IMR-90 (cell line): ENCODE measurements at regions not wholly inside any gene's neighbourhood (a gene's known extent, or its start where the extent isn't known, plus 50 kb on each side); places are given as distances from the start of the nearest gene placed in this dataset.

Experiments used
- ATAC-seq: fragments of 200-7000 bp; cut with Tn5 transposase; 2 replicates; pipeline ENCODE4 v1.9.1; 2020; ENCODE audit warnings: low read depth, mild to moderate bottlenecking, moderate library complexity
- BruUV-seq: library from RNA; stranded (reverse); fragments of 400-500 nt; replicated peaks from 2 replicates; lab custom pipeline; 2021; lab: Mats Ljungman, UMichigan
- CTCF ChIA-PET: fragments of 300-600 bp; formaldehyde crosslinking; extraction: SDS; loops from one replicate; lab custom pipeline; 2021; ENCODE audit warnings: antibody characterized with exemption; lab: Yijun Ruan, JAX
- POLR2A ChIA-PET: fragments of 300-600 bp; sonication (Branson Sonifier 250); formaldehyde crosslinking; loops from one replicate; lab custom pipeline; 2022; ENCODE audit warnings: antibody characterized with exemption; ENCODE audit not compliant: unreplicated experiment; lab: Charles Lee
- DNase-seq: peaks from one replicate; pipeline ENCODE4 v3.0.0; 2013
- H2AFZ ChIP-seq: replicated peaks from 2 replicates; pipeline ENCODE3; 2013; ENCODE audit warnings: low read length, mild to moderate bottlenecking; ENCODE audit not compliant: poor library complexity
- H2AK5ac ChIP-seq: 2 replicates; pipeline ENCODE4 v1.6.1; 2013; ENCODE audit warnings: low read depth, low read length, inconsistent platforms
- H2AK9ac ChIP-seq: replicated peaks from 2 replicates; pipeline ENCODE3; 2013; ENCODE audit warnings: mild to moderate bottlenecking, low read depth, low read length, moderate library complexity; ENCODE audit not compliant: poor library complexity
- H2BK120ac ChIP-seq: 2 replicates; pipeline ENCODE4 v1.6.1; 2013; ENCODE audit warnings: low read depth, low read length, inconsistent platforms
- H2BK15ac ChIP-seq: 3 replicates; pipeline ENCODE4 v1.6.1; 2013; ENCODE audit warnings: low read depth, low read length, inconsistent platforms
- H2BK20ac ChIP-seq: 2 replicates; pipeline ENCODE4 v1.6.1; 2013; ENCODE audit warnings: low read depth, mild to moderate bottlenecking, inconsistent platforms, low read length, moderate library complexity
- H2BK5ac ChIP-seq: 2 replicates; pipeline ENCODE4 v1.6.1; 2013; ENCODE audit warnings: mild to moderate bottlenecking, low read depth, low read length, inconsistent platforms; ENCODE audit not compliant: poor library complexity, severe bottlenecking
- H3K14ac ChIP-seq: replicated peaks from 2 replicates; pipeline ENCODE4 v1.6.1; 2013; ENCODE audit warnings: low read depth, low read length, inconsistent platforms
- H3K18ac ChIP-seq: 2 replicates; pipeline ENCODE4 v1.6.1; 2013; ENCODE audit warnings: low read depth, low read length, control low read depth
- H3K23ac ChIP-seq: 2 replicates; pipeline ENCODE4 v1.6.1; 2013; ENCODE audit warnings: low read depth, low read length, inconsistent platforms
- H3K27ac ChIP-seq: 2 replicates; pipeline ENCODE4 v1.5.1; 2013; ENCODE audit warnings: mild to moderate bottlenecking, control low read depth, low read length; ENCODE audit not compliant: insufficient read depth
- H3K27me3 ChIP-seq: 2 replicates; pipeline ENCODE4 v1.6.1; 2013; ENCODE audit warnings: low read length; ENCODE audit not compliant: control insufficient read depth, insufficient read depth
- H3K36me3 ChIP-seq: 2 replicates; pipeline ENCODE4 v1.6.1; 2013; ENCODE audit warnings: low read length, mixed read lengths; ENCODE audit not compliant: control insufficient read depth, insufficient read depth
- H3K4ac ChIP-seq: 2 replicates; pipeline ENCODE4 v1.6.1; 2013; ENCODE audit warnings: low read depth, low read length, inconsistent platforms
- H3K4me1 ChIP-seq: 2 replicates; pipeline ENCODE4 v1.6.1; 2013; ENCODE audit warnings: low read length, mixed read lengths; ENCODE audit not compliant: control insufficient read depth, insufficient read depth
- H3K4me2 ChIP-seq: 2 replicates; pipeline ENCODE4 v1.6.1; 2013; ENCODE audit warnings: low read depth, mild to moderate bottlenecking, control low read depth, low read length, moderate library complexity
- H3K4me3 ChIP-seq: 2 replicates; pipeline ENCODE4 v1.5.1; 2013; ENCODE audit warnings: low read depth, mild to moderate bottlenecking, control low read depth, low read length, moderate library complexity; ENCODE audit not compliant: insufficient read depth
- H3K56ac ChIP-seq: 2 replicates; pipeline ENCODE4 v1.6.1; 2013; ENCODE audit warnings: low read length, inconsistent platforms; ENCODE audit not compliant: insufficient read depth; ENCODE audit errors: extremely low read depth
- H3K79me1 ChIP-seq, 2 experiments: 2 replicates each; pipeline ENCODE4 v1.6.1; 2013; ENCODE audit warnings: low read length in 2 of 2, inconsistent platforms in 1 of 2, low read depth in 1 of 2
- H3K9ac ChIP-seq: 2 replicates; pipeline ENCODE4 v1.6.1; 2013; ENCODE audit warnings: low read depth, low read length, control low read depth
- H3K9me1 ChIP-seq: 2 replicates; pipeline ENCODE4 v1.6.1; 2013; ENCODE audit warnings: low read length, inconsistent platforms; ENCODE audit not compliant: insufficient read depth
- H3K9me3 ChIP-seq: 2 replicates; pipeline ENCODE4 v1.6.1; 2013; ENCODE audit warnings: low read length; ENCODE audit not compliant: control insufficient read depth, insufficient read depth
- H4K20me1 ChIP-seq: 2 replicates; pipeline ENCODE4 v1.6.1; 2013; ENCODE audit warnings: low read length, inconsistent platforms; ENCODE audit not compliant: insufficient read depth
- H4K5ac ChIP-seq: 2 replicates; pipeline ENCODE4 v1.6.1; 2013; ENCODE audit warnings: mild to moderate bottlenecking, low read depth, low read length, control low read depth
- H4K8ac ChIP-seq, 2 experiments: 2 replicates each; pipeline ENCODE4 v1.6.1; 2013; ENCODE audit warnings: low read depth in 2 of 2, low read length in 2 of 2, control low read depth in 1 of 2, inconsistent platforms in 1 of 2
- H4K91ac ChIP-seq: 2 replicates; pipeline ENCODE4 v1.6.1; 2013; ENCODE audit warnings: low read depth, low read length, inconsistent platforms; ENCODE audit not compliant: insufficient read depth
- CHD1 ChIP-seq: IDR thresholded peaks from 2 replicates; pipeline ENCODE4 v1.6.1; 2012; ENCODE audit warnings: low read depth, low read length, improper control_type of control experiment
- MAZ ChIP-seq: IDR thresholded peaks from 2 replicates; pipeline ENCODE4 v1.6.1; 2012; ENCODE audit warnings: low read depth, mild to moderate bottlenecking, low read length, improper control_type of control experiment, moderate library complexity, borderline replicate concordance
- NFE2L2 ChIP-seq: fragments of 150-350 bp; IDR thresholded peaks from 2 replicates; pipeline ENCODE4 v1.6.1; 2016; ENCODE audit warnings: low read depth, mild to moderate bottlenecking, low read length
- RAD21 ChIP-seq: IDR thresholded peaks from 2 replicates; pipeline ENCODE4 v1.6.1; 2012; ENCODE audit warnings: low read length, improper control_type of control experiment
- RCOR1 ChIP-seq: IDR thresholded peaks from 2 replicates; pipeline ENCODE4 v1.6.1; 2012; ENCODE audit warnings: mild to moderate bottlenecking, low read length, improper control_type of control experiment; ENCODE audit not compliant: insufficient replicate concordance
- RFX5 ChIP-seq: IDR thresholded peaks from 2 replicates; pipeline ENCODE4 v1.8.0; 2012; ENCODE audit warnings: low read depth, mild to moderate bottlenecking, low read length, moderate library complexity
- SMC3 ChIP-seq: fragments of 150-350 bp; IDR thresholded peaks from 2 replicates; pipeline ENCODE4 v1.6.1; 2016; ENCODE audit warnings: low read depth, mild to moderate bottlenecking, antibody characterized with exemption, low read length, moderate library complexity
- WGBS, 2 experiments: methylation state at CpG; one replicate each; pipeline versions ENCODE4 v1.1.5 to v1.1.7; 2013; ENCODE audit warnings: missing lambda C conversion rate in 2 of 2; ENCODE audit not compliant: insufficient read length in 1 of 2; ENCODE audit errors: extremely low coverage in 2 of 2; 5-methylcytosine and 5-hydroxymethylcytosine counted together
- dilution Hi-C: fragments of 300-500 bp; cut with HindIII; formaldehyde crosslinking; loops from one replicate; pipeline ENCODE4 v1.14.3; 2018; ENCODE audit warnings: low sequenced_read_pairs; ENCODE audit not compliant: unreplicated experiment
- in situ Hi-C: fragments of 300-500 bp; cut with MboI; formaldehyde crosslinking; loops from 3 replicates; pipeline ENCODE4 v1.14.3; 2019; ENCODE audit warnings: low sequenced_read_pairs, inconsistent platforms, mixed read lengths
- intact Hi-C: fragments of 100-400 bp; cut with micrococcal nuclease; formaldehyde crosslinking; loops from 2 replicates; pipeline ENCODE4 v1.10.0; 2022
- TF ChIP-seq, protein P1 (sequence below): fragments of 150-350 bp; IDR thresholded peaks from 2 replicates; pipeline ENCODE4 v1.6.1; 2016; ENCODE audit warnings: low read depth, mild to moderate bottlenecking, low read length, moderate library complexity, borderline replicate concordance

DNA sequence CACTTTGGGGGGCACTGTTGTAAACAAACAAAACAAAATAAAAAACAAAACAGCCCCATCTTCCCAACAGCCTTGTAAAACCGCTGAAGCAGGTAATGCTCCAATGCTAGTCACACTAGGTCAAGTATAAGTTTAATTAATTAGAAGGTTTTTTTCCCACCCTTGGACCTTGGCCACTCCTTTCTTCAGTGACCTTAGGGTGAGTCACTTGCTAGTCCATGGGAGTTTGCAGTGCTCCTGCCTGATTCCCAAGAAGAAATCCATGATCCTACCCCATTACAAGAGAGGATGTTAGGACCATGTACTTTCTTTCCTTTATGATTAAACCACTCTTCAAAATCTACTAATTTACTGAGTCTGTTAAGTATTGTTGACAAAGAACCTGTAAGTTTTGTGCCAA is 192.2 kb upstream of the CDKN2B start:
- no TSS peak for BruUV-seq
- H3K4me2 ChIP-seq, result no peak overlapping the region
- H2BK20ac ChIP-seq, result no peak overlapping the region
- ATAC-seq (no peak), DNase-seq (no peak)
- no peak overlapping the region for H2AK9ac ChIP-seq
- H3K4me3 ChIP-seq, result no peak overlapping the region
- 0 out of 2 replicates have a peak, but pooled peaks cover 3% of the 10 kb centered on the region for H3K9me1 ChIP-seq
- no peak overlapping the region for H3K4ac ChIP-seq
- no peak for TF ChIP-seq RCOR1
- no peak for TF ChIP-seq SMC3
- TF ChIP-seq NFE2L2, result no peak
- TF ChIP-seq, protein P1, sequence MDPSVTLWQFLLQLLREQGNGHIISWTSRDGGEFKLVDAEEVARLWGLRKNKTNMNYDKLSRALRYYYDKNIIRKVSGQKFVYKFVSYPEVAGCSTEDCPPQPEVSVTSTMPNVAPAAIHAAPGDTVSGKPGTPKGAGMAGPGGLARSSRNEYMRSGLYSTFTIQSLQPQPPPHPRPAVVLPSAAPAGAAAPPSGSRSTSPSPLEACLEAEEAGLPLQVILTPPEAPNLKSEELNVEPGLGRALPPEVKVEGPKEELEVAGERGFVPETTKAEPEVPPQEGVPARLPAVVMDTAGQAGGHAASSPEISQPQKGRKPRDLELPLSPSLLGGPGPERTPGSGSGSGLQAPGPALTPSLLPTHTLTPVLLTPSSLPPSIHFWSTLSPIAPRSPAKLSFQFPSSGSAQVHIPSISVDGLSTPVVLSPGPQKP, result no peak
- no peak for TF ChIP-seq CHD1
- TF ChIP-seq RFX5, result no peak
- TF ChIP-seq RAD21, result no peak
- no peak for TF ChIP-seq MAZ
- H3K36me3 ChIP-seq, result no peaks in the 10 kb centered on the region
- H3K14ac ChIP-seq, result no peak overlapping the region
- no peak overlapping the region for H4K5ac ChIP-seq
- H4K20me1 ChIP-seq, result no peaks in the 10 kb centered on the region
- no peak overlapping the region for H4K91ac ChIP-seq
- no peaks in the 10 kb centered on the region for H3K79me1 ChIP-seq
- H3K4me1 ChIP-seq, result peaks cover 2% of the 10 kb centered on the region; the same call in 1 of the 2 replicates
- no peak overlapping the region for H2BK120ac ChIP-seq
- ChIA-PET POLR2A (no interaction called here), CTCF (no interaction called here)
- no peak overlapping the region for H4K8ac ChIP-seq
- H3K27me3 ChIP-seq, result peaks cover 2% of the 10 kb centered on the region; the same call in 1 of the 2 replicates
- WGBS, 2 experiments, result no CpG with 5 or more reads among the region's 1 CpG
- dilution Hi-C loops, result no loop called here
- H3K23ac ChIP-seq, result no peak overlapping the region
- no peak overlapping the region for H3K9ac ChIP-seq
- intact Hi-C loops, result no loop called here
- H2BK15ac ChIP-seq, result no peak overlapping the region
- H3K27ac ChIP-seq, result no peak overlapping the region
- H3K18ac ChIP-seq, result no peak overlapping the region
- in situ Hi-C loops, result no loop called here
- H2BK5ac ChIP-seq, result no peak overlapping the region
- no peak overlapping the region for H3K56ac ChIP-seq
- no peak overlapping the region for H2AK5ac ChIP-seq
- H2AFZ ChIP-seq, result no peak overlapping the region
- H3K9me3 ChIP-seq, result no peaks in the 10 kb centered on the region
